SK-N-SH treated with all-trans-retinoic acid at 6 μM for 48 hours (cell line): ENCODE measurements at regions not wholly inside any gene's neighbourhood (a gene's known extent, or its start where the extent isn't known, plus 50 kb on each side); places are given as distances from the start of the nearest gene placed in this dataset.

Experiments
- ARNTL ChIP-seq: fragments of 450-650 bp; formaldehyde crosslinking; IDR thresholded peaks from 2 replicates; pipeline ENCODE4 v1.5.0; 2020; ENCODE audit warnings: low read depth, mild to moderate bottlenecking, moderate library complexity, borderline replicate concordance
- CSDC2 ChIP-seq: fragments of 250-450 bp; sonication (Bioruptor Pico); IDR thresholded peaks from 2 replicates; pipeline ENCODE4 v1.5.0; 2020; ENCODE audit warnings: mild to moderate bottlenecking, moderate library complexity
- ESRRG ChIP-seq: fragments of 250-450 bp; sonication (Bioruptor Pico); IDR thresholded peaks from 2 replicates; pipeline ENCODE4 v1.6.1; 2021; ENCODE audit warnings: mild to moderate bottlenecking
- RARB ChIP-seq: fragments of 250-450 bp; sonication (Bioruptor Pico); IDR thresholded peaks from 2 replicates; pipeline ENCODE4 v1.8.0; 2021; ENCODE audit warnings: mild to moderate bottlenecking, moderate library complexity
- SNAI2 ChIP-seq: fragments of 250-450 bp; sonication (Bioruptor Pico); IDR thresholded peaks from 2 replicates; pipeline ENCODE4 v1.5.0; 2020; ENCODE audit warnings: mild to moderate bottlenecking, moderate library complexity
- ZFP3 ChIP-seq: fragments of 250-450 bp; sonication (Bioruptor Pico); IDR thresholded peaks from 2 replicates; pipeline ENCODE4 v1.5.0; 2020; ENCODE audit warnings: mild to moderate bottlenecking, moderate library complexity
- ZNF8 ChIP-seq: fragments of 450-650 bp; formaldehyde crosslinking; IDR thresholded peaks from 2 replicates; pipeline ENCODE4 v1.5.0; 2020; ENCODE audit warnings: mild to moderate bottlenecking, moderate library complexity
- TF ChIP-seq, protein P1 (sequence below): fragments of 250-450 bp; sonication (Bioruptor Pico); IDR thresholded peaks from 2 replicates; pipeline ENCODE4 v1.8.0; 2020; ENCODE audit warnings: mild to moderate bottlenecking, moderate library complexity, borderline replicate concordance
- TF ChIP-seq, protein P2 (sequence below): fragments of 250-450 bp; sonication (Bioruptor Pico); IDR thresholded peaks from 2 replicates; pipeline ENCODE4 v1.5.1; 2021; ENCODE audit warnings: mild to moderate bottlenecking, moderate library complexity

DNA sequence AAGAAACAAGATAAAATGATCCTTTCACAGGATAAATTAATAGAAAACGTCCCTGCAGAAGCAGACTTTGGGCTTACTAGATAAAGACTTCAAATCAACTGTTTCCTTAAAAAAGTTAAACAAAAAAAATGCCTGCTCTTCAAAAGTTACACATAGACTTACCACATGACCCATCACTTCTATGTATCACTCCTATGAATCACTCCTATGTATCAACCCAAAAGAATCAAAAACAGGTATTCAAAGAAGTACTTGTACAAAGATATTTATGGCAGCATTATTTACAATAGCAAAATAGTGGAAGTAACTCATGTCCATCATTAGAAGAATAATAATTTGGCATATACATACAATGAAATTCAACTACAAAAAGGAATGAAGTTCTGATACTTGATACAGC is 56.3 kb upstream of the PRDM9 start:
- TF ChIP-seq ARNTL (CRISPR knock-in tag) (no peak), RARB (CRISPR knock-in tag) (no peak), ZNF8 (CRISPR knock-in tag) (no peak), ZFP3 (no peak), CSDC2 (CRISPR knock-in tag) (no peak), SNAI2 (CRISPR knock-in tag) (no peak), ESRRG (CRISPR knock-in tag) (no peak)
- TF ChIP-seq, protein P1, sequence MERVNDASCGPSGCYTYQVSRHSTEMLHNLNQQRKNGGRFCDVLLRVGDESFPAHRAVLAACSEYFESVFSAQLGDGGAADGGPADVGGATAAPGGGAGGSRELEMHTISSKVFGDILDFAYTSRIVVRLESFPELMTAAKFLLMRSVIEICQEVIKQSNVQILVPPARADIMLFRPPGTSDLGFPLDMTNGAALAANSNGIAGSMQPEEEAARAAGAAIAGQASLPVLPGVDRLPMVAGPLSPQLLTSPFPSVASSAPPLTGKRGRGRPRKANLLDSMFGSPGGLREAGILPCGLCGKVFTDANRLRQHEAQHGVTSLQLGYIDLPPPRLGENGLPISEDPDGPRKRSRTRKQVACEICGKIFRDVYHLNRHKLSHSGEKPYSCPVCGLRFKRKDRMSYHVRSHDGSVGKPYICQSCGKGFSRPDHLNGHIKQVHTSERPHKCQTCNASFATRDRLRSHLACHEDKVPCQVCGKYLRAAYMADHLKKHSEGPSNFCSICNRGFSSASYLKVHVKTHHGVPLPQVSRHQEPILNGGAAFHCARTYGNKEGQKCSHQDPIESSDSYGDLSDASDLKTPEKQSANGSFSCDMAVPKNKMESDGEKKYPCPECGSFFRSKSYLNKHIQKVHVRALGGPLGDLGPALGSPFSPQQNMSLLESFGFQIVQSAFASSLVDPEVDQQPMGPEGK (CRISPR knock-in tag): no peak
- TF ChIP-seq, protein P2, sequence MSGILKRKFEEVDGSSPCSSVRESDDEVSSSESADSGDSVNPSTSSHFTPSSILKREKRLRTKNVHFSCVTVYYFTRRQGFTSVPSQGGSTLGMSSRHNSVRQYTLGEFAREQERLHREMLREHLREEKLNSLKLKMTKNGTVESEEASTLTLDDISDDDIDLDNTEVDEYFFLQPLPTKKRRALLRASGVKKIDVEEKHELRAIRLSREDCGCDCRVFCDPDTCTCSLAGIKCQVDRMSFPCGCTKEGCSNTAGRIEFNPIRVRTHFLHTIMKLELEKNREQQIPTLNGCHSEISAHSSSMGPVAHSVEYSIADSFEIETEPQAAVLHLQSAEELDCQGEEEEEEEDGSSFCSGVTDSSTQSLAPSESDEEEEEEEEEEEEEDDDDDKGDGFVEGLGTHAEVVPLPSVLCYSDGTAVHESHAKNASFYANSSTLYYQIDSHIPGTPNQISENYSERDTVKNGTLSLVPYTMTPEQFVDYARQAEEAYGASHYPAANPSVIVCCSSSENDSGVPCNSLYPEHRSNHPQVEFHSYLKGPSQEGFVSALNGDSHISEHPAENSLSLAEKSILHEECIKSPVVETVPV (CRISPR knock-in tag): no peak
